SU-DHL-6 (cell line): ENCODE measurements at regions not wholly inside any gene's neighbourhood (a gene's known extent, or its start where the extent isn't known, plus 50 kb on each side); places are given as distances from the start of the nearest gene placed in this dataset.

ENCODE experiments used
- EZH2phosphoT487 ChIP-seq: fragments of 200-600 bp; sonication (generic), shearing (Covaris generic); conservative IDR thresholded peaks from 2 replicates; pipeline ENCODE4 v1.6.1; 2018; ENCODE audit warnings: mild to moderate bottlenecking, antibody characterized with exemption, low read length, moderate library complexity, mixed read lengths
- TF ChIP-seq, protein P1 (sequence below): fragments of 200-600 bp; sonication (generic); IDR thresholded peaks from one replicate; pipeline ENCODE4 v1.5.1; 2017; ENCODE audit warnings: antibody characterized with exemption, mild to moderate bottlenecking, low read length, moderate library complexity; ENCODE audit not compliant: insufficient read depth, poor library complexity, severe bottlenecking

GRCh38 chr3:117553461-117553860, 843.9 kb downstream of the TUSC7 start:
- TF ChIP-seq, protein P1, sequence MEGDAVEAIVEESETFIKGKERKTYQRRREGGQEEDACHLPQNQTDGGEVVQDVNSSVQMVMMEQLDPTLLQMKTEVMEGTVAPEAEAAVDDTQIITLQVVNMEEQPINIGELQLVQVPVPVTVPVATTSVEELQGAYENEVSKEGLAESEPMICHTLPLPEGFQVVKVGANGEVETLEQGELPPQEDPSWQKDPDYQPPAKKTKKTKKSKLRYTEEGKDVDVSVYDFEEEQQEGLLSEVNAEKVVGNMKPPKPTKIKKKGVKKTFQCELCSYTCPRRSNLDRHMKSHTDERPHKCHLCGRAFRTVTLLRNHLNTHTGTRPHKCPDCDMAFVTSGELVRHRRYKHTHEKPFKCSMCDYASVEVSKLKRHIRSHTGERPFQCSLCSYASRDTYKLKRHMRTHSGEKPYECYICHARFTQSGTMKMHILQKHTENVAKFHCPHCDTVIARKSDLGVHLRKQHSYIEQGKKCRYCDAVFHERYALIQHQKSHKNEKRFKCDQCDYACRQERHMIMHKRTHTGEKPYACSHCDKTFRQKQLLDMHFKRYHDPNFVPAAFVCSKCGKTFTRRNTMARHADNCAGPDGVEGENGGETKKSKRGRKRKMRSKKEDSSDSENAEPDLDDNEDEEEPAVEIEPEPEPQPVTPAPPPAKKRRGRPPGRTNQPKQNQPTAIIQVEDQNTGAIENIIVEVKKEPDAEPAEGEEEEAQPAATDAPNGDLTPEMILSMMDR = no peak
- no peak for TF ChIP-seq EZH2phosphoT487
